ENCODE measurements at regions not wholly inside any gene's neighbourhood (a gene's known extent, or its start where the extent isn't known, plus 50 kb on each side); places are given as distances from the start of the nearest gene placed in this dataset.

DNA sequence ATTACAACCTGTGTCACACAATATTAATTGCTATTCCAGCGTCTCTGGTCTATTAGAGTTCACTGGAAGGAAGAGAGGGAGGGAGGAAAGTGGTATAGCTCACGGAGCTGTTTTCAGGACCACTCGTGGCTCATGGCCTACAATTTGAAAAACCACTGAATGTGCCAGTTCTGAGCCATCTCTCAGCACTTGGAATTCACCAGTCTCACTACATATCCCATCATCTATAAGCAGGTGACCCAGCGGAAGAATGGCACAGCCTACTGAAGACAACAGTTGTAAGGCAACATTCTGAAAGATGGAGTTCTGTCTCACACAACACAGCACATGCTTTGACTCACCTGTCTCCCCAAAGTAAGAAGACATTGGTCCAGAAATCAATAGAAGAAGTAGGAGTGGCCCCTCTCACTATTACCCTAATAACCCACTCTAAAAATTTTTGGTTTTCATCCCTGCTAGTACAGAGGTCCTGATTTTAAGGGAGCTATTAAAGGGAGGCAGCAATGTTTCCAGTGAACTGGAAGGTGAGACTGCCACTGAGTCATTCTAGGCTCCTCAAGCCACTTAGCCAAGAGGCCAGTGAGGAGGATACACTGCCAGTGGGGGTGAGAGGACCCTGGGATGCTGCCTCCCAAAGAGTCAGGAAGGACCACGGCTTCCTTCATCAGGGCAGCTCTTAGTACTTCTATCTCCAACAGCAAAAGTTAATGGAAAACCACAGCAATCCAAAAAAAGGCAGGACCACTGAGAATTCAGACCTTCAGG is 50.0 kb upstream of the DOCK9 start:
- no peak for TF ChIP-seq CTCF (IDR thresholded peaks at IDR 0.05; ENCODE audit: insufficient read depth, missing control alignments)
- no peak for DNase-seq (ENCODE audit: insufficient read length, low spot score)
- peak; percentile 11 for FAIRE-seq

GRCh38 chr13:99028890-99029289 is 51.0 kb upstream of the DOCK9 start:
- peak; percentile 12 for TF ChIP-seq CTCF (IDR thresholded peaks at IDR 0.05; ENCODE audit: insufficient read depth, missing control alignments)
- peak; percentile 69 for FAIRE-seq
- no peak for DNase-seq (ENCODE audit: insufficient read length, low spot score)

GRCh38 chr13:99029576-99029975 is 51.7 kb upstream of the DOCK9 start:
- no peak for TF ChIP-seq CTCF (IDR thresholded peaks at IDR 0.05; ENCODE audit: insufficient read depth, missing control alignments)
- FAIRE-seq: peak; percentile 87

GRCh38 chr13:99030326-99030725 is 52.5 kb upstream of the DOCK9 start:
- no peak for FAIRE-seq
- no peak for DNase-seq (ENCODE audit: insufficient read length, low spot score)
- no peak for TF ChIP-seq CTCF (IDR thresholded peaks at IDR 0.05; ENCODE audit: insufficient read depth, missing control alignments)

More at GRCh38 chr13:99029576-99029975, 51.7 kb upstream of the DOCK9 start:
- no peak for DNase-seq (ENCODE audit: insufficient read length, low spot score)

- TF ChIP-seq CTCF (IDR thresholded peaks at IDR 0.05; ENCODE audit: insufficient read depth, missing control alignments): no peak
- FAIRE-seq (no peak), DNase-seq (ENCODE audit: insufficient read length, low spot score) (no peak)
Observed at GRCh38 chr13:99031832-99032231, 54.0 kb upstream of the DOCK9 start.

- TF ChIP-seq CTCF (IDR thresholded peaks at IDR 0.05; ENCODE audit: insufficient read depth, missing control alignments): peak; percentile 78
- FAIRE-seq: peak; percentile 44
- DNase-seq (ENCODE audit: insufficient read length, low spot score): no peak
Observed at GRCh38 chr13:99033814-99034213, 56.0 kb upstream of the DOCK9 start.

GRCh38 chr13:99034333-99035085 is 56.6 kb upstream of the DOCK9 start:
- no peak for TF ChIP-seq CTCF (IDR thresholded peaks at IDR 0.05; ENCODE audit: insufficient read depth, missing control alignments)
- no peak for DNase-seq (ENCODE audit: insufficient read length, low spot score)
- FAIRE-seq: peak; percentile 90
